ENCODE measurements at regions not wholly inside any gene's neighbourhood (a gene's known extent, or its start where the extent isn't known, plus 50 kb on each side); places are given as distances from the start of the nearest gene placed in this dataset.

DNA sequence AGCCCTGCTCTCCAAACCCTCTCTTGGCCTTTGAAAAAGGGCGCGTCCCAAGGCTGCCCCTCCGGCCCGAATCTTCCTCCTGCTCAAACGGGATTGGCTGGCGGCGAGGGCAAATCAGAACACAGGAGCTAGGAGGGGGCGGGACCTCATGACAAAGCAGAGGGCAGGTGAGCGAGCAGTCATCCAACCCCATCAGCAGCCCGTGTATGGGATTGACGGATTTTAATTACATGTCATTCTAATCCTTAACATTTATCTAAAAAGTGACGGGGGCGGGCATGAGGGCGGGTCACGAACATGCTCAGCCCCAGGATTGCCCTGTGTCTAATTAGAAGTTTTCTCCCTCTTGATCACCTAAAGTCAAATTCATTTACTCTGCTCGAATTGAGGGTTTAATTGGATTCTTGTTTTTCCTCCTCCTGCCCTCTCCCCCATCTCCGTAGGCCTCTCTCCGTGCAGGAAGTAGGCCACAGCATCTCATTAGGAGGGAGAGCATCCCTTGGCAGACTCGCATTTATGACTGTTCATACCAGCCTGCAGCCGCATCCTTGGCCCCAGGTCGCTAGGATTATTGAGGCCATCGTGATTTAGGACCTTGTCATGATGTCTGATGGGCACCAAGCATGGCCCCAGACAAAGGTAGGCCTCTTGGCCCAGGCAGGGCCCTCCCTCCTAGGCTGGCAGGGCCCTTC, 147.1 kb downstream of the CHST1 start:
- no peak for DNase-seq (ENCODE audit: low spot score)

DNA sequence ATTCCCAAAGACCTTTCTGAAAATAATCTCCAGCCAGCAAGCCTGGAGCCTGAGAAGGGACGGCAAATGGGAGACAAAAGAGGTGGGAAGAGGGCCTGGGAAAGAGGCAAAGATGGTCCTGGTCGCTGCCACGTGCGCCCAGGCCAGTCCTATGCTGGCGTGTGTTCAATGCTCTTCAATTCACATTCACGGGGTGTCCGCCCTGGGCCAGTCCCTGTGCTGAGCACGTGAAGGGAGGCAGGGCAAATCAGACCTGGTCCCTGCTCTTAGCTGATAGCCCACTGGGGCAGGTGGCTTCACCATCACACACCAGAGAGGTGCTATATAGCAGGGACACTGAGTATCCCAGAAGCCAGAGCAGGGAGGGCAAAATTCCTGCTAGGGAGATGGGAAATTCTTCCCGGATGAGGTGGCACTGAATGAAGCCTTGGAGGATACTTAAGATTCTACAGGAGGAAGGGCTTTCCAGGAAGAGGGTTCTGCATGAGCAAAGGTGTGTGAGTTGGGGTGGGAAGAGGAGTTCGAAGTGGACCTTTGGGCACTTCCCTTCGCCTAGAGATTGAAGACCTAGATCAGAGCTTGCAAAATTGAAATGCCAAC, 148.2 kb downstream of the CHST1 start:
- no peak for DNase-seq (ENCODE audit: low spot score)

DNA sequence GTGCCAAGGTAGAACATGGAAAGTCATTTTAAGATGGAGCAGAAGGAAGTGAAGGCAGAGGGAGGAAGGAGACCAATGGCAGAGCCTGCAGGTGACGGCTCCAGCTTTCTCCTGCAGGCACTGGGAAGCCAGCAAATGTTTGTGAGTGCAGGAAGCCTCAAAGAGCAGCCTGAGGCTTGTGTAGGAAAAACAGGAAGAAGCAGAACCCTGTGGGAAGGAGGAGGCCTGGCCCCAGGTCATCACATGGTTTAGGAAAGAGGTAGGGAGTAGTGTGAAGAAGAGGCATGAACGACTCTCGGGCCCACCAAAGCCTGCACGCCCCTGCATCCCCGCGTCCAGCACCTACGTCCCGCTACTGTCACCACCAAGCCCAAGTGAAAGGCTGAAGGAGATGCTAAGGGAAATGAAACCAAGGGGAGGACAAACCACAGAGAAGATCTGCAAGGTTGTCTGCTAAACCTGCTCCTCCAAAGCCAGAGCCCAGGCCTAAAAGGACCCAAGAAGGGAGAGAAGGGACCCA, 151.5 kb downstream of the CHST1 start:
- DNase-seq (ENCODE audit: low spot score), result no peak

DNA sequence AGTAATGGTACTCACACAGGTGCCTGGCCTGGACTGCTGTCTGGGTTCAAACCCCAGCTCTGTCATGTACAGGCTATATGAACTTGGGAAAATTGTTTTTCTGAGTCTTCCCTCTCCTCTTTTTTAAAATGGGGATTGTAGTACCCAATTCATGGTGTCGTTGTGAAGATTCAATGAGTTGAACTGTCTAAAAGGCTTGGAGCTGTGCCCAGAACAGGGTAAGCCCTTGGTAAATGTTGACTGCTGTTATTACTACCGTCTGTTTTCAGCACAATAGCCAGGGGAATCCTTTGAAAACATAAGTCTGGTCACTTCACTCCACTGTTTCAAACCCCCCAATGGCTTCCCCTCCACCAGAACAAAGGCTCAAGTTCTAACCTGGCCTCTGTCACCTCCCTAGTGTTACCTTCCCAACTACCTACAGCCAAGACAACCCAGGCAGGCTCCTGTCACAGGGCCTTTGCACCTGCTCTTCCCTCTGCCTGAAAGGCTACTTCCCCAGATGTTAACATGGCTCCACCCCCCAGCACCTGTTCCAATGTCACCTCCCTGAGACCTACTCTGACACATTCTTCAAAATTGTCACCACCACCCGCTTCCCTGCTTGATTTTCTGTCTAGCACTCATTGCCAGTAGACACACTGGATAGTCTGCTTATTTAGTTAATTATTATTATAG, 152.8 kb downstream of the CHST1 start:
- no peak for DNase-seq (ENCODE audit: low spot score)

DNA sequence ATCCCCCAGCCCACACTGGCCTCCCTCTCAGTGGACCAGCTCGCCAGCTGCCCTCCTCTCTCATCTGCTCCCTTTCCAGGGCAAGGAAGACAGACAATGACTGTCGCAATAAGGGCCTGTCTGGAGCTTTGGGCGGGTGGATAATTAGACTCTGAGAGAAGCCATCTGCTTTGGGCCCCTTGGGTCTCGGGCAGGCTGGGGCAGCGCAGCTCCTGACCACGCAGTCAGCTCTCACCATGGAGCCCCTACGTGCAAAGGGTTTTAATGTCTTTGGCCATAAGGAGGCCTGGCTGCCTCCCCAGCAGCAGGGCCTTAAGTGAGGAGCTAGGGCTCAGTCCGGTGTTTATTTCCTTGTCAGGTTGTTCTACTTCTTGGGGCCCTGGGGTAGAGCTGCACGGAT, 153.9 kb downstream of the CHST1 start:
- no peak for DNase-seq (ENCODE audit: low spot score)

DNA sequence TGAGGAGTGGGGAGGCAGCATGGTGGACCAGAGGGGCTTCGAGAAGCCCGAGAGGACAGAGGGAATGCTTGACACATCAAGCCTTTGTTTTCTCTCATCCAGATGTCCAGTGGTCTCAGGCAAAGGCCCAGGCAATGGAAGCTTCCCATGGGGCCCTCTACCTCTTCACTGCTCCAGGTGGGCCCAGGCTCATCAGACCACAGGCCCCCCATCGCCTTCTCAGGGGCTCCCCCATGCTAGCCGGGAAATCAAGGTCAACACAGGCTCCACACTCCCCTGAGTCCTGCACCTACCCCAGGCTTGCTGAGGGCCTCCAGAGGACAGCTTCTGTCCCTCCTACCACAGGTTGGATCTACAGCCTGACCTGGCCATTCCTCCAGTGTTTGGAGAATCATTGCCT, 157.5 kb downstream of the CHST1 start:
- no peak for DNase-seq (ENCODE audit: low spot score)

DNA sequence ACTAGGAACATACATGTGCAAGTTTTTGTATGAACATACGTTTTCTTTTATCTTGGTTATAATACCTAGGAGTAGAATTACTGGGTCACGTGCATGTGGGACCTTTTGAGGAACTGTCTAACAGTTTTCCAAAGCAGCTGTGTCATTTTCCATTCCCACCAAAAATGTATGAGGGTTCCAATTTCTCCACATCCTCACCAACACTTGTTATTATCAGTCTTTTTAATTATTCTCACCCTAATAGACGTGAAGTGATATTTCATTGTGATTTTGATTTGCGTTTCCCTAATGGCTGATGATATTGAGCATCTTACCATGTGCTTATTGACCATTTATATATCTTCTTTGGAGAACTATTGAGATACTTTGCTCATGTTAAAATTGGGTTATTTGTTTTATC, 162.1 kb downstream of the CHST1 start:
- no peak for DNase-seq (ENCODE audit: low spot score)

DNA sequence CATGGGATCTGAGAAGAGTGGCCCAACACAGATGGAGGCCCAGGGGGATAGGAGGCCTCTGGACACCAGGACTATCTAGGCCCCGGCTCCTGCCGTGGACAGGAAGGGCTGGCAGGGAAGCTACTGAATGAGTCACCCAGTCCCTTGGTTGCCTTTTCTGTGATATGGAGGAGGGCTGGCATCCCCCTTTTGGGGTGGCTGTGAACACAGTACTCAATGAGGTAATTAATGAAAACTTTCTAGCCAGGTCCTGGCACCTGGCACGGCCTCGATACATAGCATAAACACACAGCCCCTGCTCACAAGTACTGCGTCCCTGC, 163.2 kb downstream of the CHST1 start:
- DNase-seq (ENCODE audit: low spot score), result no peak

DNA sequence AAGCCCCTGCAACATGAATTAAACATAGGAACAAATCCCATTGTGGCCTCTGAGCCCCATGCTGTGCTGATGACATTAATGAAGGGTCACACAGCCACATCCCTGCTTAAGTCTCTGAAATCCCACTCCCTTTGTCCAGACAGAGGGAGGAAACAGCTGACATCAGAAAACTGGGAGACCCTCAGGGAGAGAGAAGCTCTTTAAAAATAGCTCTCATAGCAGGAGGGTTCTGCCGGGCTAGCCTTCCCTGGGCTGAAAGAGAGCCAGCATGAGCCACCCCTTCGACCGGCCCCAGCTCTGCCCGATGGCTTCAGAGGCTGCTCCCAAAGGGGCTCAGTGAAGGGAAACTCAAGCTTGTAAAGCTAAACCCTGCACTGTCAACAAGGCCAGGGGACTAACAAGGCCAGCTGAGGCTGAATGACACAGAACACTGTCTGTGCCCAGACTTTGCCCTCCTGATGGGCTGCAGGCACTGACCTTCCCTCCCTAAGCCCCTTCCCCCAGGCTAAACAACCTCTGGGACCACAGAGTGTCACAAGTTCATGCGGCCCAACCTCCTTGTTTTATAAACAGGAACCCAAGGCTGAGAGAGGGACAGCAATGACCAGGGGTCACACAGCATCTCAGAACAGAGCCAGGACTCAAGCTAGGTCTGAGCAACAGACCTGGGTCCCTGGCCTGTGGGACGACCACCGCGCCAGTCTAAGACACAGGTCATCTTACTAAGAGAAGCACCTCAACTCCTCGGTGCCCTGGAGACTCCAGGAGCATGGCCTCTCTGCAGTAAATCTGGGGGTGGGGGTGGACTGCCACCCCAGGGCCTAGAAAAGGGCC, 163.8 kb downstream of the CHST1 start:
- DNase-seq (ENCODE audit: low spot score), result no peak

DNA sequence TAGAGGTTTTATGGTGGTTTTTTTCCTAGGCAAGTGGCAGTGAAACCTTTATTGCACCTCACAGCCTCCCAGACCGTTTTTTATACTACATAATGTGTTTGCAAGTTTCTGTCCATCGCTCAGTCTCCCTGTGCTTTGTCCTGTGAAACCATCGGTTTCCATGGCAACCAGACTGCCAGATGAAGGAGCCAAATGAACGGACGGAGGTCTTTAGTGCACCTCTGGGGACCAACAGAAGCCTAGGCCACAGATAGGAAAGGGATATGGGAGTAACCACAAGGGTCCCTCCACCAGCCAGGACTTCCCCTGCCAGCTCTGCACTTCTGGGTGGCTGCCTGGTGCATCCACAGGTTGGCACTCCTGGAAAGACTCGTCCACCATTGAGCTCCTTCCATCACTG, 165.0 kb downstream of the CHST1 start:
- DNase-seq (ENCODE audit: low spot score), result no peak

DNA sequence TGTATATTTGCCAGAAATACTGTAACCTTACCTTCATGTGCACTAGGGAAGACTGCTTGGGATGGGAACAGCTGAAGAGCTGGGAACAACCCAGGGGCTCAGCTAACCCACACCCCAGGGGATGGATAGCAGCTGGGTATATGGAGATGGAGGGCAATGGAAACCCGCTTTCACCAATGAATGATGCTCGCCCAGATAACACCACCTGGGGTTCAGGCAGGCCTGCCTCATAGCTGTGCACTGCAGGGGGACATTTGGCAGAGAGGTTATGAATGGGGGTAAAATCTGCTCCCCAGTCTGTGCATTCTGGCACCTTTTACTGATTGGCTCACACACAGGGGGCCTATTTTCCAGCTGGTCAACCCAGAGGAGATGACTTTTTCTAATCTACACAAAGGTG, 170.7 kb downstream of the CHST1 start:
- DNase-seq (ENCODE audit: low spot score), result no peak

DNA sequence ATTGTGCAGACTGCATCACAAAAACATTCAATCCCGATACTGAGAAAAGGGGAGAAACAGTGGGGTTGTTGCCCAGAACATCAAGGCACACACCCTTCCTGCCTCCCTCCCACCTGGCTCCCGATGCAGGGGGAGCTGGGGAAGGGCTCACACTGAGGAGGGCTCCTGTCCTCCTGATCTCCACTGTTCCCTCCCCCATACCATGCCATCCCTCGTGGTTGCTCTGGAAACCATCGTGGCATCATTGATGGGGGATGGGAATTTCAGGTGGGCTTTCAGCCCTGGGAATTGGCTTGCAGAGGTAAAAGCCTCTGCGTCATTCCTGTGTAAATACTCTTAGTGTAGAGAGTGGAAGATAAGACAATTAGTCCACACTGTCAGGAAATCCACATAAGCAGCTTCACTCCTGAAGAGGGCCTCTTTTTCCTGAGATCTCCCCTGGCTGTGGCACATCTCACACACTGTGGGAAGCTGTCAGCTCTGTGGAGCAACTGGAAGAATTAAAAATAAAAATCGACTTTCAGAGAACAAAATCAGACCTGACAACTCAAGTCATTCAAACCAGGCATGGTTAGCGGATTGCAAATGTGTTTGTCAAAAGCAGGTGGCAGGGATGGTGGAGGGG, 176.0 kb downstream of the CHST1 start:
- no peak for DNase-seq (ENCODE audit: low spot score)

DNA sequence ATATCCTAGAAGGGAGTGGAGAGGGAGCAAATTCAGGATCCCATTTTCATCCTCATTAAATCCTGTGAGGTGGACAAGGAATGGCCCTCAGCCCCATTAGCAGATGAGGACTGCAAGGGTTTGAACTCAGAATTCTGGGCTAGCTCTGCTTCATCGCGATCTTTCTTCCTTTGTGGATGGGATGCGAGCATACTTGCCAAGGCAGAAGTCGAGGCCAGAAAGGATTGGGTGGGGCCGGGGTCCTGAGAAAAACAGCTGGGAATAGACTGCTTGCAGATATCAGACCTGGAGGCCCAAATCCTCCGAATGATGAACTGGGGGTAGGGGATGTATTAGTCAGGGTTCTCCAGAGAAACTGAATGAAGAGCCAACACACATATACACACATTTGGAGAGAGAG, 179.0 kb downstream of the CHST1 start:
- no peak for DNase-seq (ENCODE audit: low spot score)

DNA sequence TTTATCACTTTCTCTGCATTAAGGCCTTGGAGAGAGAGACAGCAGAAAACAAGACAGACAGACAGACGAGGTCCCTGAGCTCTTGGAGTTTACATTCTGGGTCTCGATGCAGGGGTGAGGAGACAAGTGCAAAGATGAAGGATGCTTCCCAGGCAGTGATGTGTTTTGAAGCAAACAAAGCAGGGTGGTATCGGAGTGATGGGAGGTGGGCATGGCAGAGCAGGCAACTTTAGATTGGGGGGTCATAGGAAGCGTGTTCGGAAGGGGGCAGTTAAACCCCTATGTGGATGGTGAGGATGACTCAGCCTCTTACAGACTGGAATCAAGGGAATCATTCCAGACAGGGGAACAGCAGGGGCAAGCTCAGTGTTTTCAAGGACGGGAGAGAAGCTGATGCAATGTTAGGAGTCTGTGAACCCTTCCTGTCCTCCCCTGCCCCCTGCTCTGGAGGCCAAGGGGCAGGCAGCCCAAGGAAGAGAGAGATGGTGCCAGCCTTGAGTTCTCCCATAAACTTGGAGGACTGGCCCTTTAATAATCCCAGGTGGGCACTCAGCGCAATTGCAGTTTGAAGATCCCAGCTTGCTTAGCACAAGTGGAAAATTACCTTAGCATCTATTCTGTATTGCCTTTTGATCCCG, 180.2 kb downstream of the CHST1 start:
- DNase-seq (ENCODE audit: low spot score), result no peak

DNA sequence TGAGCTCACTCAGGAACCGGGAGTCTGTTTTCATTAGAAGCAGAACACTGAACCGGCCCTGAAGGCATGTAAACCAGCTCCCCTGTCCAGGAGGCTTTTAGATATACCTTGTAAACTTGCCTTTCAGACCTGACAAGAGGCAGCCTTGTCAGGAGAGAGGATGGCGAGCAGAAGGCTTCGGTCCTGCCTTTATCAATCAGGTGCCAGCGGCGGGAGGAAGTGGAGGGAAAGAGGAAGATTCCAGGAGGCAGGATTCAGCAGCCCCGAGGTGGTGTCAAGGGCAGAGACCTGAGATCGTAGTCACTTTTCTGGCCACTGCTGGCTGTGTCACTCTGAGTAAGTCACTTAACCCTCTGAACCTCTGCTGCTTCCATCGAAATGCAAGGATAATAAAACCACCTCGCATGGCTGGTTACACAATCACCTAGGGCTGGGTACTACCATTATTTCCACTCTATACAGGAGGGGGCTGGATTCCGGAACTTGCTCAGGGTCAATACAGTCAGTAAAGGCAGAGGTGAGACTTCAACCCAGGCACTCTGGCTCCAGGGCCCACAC, 181.0 kb downstream of the CHST1 start:
- DNase-seq (ENCODE audit: low spot score), result no peak

DNA sequence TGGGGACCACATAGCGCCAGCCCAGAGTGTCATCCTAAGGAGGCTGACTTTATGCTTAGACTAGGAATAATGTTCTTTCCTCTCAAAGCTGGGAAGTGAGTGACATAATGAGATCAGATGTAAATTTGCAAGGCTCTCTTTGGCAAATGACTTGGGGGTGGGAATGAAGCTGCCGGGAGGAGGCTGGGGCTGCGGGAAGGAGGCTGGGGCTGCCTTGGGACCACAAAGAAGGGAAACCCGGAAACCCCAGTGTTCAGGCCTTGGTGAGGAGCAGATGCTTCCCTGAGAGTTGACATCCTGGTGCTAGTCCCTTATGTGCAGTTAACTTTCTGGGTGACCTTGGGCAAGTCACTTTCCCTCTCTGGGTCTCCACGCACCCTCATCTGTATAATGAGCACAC, 182.0 kb downstream of the CHST1 start:
- DNase-seq (ENCODE audit: low spot score), result no peak

DNA sequence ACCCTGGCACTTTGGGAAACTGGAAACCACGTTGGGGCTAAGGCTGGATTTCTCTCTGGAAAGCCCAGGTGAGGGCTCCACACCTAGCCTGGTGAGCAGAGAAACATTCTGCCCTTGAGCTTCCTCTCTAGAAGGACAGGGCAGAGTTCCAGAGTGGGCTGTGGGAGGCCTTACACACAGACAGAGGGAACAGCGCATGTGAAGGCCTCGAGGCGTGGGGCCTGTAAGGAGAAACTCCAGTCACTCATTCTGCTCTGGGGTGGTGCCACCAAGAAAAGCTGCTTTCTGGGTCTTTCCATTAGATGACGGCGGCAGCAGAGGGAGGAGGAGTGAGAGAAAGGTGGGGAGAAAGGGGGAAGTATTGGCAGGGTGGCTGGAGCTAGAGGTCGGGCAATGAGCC, 183.1 kb downstream of the CHST1 start:
- DNase-seq (ENCODE audit: low spot score), result no peak

DNA sequence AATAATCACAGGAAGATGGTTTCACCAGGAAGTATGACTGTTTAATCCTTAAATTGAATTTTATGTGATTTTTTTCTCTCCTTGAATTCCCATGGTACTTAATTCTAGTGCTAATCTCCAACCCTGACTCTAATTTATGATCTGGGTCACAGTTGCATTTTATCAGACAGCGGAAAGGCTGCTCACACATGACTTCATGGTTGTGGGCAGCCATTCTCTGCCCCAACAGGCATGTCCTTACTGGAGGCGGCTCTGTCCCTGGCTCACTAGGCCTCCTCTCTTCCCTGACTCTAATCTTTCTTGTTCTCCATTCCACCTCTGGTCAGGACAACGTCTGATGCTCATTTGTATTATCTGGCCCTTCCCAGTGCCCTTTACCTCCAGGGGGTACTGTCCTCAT, 184.4 kb downstream of the CHST1 start:
- no peak for DNase-seq (ENCODE audit: low spot score)

DNA sequence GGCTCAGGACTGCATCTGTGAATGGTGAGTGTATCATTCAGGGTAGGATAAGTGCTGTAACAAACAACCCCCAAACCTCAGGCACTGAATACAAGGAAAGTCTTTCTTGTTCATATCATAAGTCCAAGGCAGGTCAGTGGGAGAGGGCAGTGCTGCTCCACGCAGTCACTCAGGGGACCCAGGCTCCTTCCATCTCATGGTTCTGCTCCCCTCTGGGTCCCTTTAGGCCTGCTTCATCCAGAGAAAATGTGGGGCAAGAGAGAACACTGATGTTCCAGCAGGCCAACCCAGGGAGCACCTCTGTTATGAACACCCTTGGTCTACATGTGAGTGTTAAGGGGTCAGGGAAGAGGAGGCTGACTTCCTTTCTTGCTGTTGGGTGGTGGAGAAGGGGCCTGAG, 187.8 kb downstream of the CHST1 start:
- no peak for DNase-seq (ENCODE audit: low spot score)

DNA sequence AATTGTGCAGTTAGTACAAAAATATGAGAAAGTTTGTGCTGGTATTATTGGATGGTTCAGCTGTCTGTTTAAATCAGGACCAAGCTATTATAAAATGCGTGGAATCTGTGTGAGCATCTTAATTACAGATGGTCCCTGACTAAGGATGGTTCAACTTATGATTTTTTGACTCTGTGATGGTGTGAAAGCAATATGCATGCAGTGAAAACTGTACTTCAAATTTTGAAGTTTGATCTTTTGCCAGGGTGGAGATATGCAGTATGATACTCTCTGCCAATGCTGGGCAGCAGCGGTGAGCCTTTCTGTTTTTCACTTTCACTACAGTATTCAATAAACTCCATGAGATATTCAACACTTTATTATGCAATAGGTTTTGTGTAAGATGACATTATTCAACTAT, 189.3 kb downstream of the CHST1 start:
- DNase-seq (ENCODE audit: low spot score), result no peak

DNA sequence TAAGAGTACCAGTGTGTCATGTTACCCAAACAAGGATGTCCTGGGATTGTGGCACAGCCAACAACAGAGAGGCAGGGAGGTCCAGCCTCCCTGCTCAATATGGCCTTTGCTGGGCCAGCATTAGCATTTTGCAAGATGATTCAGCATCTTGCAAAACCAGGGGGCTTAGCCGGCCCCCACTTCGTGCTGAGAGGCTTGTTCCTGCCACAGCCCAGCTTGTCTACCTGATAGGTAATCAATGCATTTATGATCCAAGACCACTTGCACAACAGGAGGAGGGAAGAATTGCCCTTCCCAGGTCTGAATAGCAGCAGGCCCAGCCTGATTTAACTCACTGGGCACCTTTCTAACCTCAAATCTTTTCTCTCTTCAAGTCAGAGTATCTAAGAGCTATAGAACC, 189.0 kb upstream of the SYT13 start:
- DNase-seq (ENCODE audit: low spot score), result no peak

All from germinal center (tissue), 1 donor.